ENCODE measurements at regions not wholly inside any gene's neighbourhood (a gene's known extent, or its start where the extent isn't known, plus 50 kb on each side); places are given as distances from the start of the nearest gene placed in this dataset.

GRCh38 chr2:145725876-145726275 is 1206.0 kb upstream of the ZEB2 start:
- TF ChIP-seq, protein P1, sequence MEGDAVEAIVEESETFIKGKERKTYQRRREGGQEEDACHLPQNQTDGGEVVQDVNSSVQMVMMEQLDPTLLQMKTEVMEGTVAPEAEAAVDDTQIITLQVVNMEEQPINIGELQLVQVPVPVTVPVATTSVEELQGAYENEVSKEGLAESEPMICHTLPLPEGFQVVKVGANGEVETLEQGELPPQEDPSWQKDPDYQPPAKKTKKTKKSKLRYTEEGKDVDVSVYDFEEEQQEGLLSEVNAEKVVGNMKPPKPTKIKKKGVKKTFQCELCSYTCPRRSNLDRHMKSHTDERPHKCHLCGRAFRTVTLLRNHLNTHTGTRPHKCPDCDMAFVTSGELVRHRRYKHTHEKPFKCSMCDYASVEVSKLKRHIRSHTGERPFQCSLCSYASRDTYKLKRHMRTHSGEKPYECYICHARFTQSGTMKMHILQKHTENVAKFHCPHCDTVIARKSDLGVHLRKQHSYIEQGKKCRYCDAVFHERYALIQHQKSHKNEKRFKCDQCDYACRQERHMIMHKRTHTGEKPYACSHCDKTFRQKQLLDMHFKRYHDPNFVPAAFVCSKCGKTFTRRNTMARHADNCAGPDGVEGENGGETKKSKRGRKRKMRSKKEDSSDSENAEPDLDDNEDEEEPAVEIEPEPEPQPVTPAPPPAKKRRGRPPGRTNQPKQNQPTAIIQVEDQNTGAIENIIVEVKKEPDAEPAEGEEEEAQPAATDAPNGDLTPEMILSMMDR (IDR thresholded peaks at IDR 0.05 in 2 of 3, conservative IDR thresholded peaks at IDR 0.05 in 1 of 3; ENCODE audit: borderline replicate concordance in 1 of 3, insufficient read depth in 1 of 3, low read depth in 2 of 3, low read length in 2 of 3), result no peak
- TF ChIP-seq SIN3A (IDR thresholded peaks at IDR 0.05; ENCODE audit: low read depth) (no peak), TCF7L2 (IDR thresholded peaks at IDR 0.05; ENCODE audit: borderline replicate concordance, extremely low read depth, insufficient read depth, insufficient read length) (no peak), ZNF274 (IDR thresholded peaks at IDR 0.05; ENCODE audit: low read depth, low read length) (no peak), ZBTB33 (IDR thresholded peaks at IDR 0.05; ENCODE audit: extremely low read depth, insufficient replicate concordance, low read length) (no peak), YY1 (IDR thresholded peaks at IDR 0.05; ENCODE audit: extremely low read depth, insufficient replicate concordance, low read depth, low read length) (no peak), RAD21 (IDR thresholded peaks at IDR 0.05; ENCODE audit: low read depth) (no peak), FOSL1 (IDR thresholded peaks at IDR 0.05; ENCODE audit: low read depth) (no peak), POLR2A (IDR thresholded peaks at IDR 0.05; ENCODE audit: borderline replicate concordance, extremely low read depth, insufficient read depth, insufficient read length) (no peak), POLR2AphosphoS5 (IDR thresholded peaks at IDR 0.05; ENCODE audit: low read depth, low read length) (no peak), EGR1 (IDR thresholded peaks at IDR 0.05; ENCODE audit: low read depth) (no peak), SP1 (IDR thresholded peaks at IDR 0.05; ENCODE audit: low read depth) (no peak), ZFX (IDR thresholded peaks at IDR 0.05) (no peak), JUND (IDR thresholded peaks at IDR 0.05) (no peak), CEBPB (IDR thresholded peaks at IDR 0.05; ENCODE audit: low read depth) (no peak), REST (IDR thresholded peaks at IDR 0.05; ENCODE audit: low read depth) (no peak), CBX3 (IDR thresholded peaks at IDR 0.05; ENCODE audit: low read depth) (no peak)

More at GRCh38 chr2:145725876-145726275, 1206.0 kb upstream of the ZEB2 start:
- Histone ChIP-seq H3K27me3 (ENCODE audit: insufficient read depth, low read length) (no peaks in the 10 kb centered on the region), H4K20me1 (ENCODE audit: insufficient read depth) (no peaks in the 10 kb centered on the region), H3K9me2 (ENCODE audit: insufficient read depth) (no peaks in the 10 kb centered on the region), H3K9me3 (ENCODE audit: control insufficient read depth in 1 of 2, insufficient read depth in 1 of 2, low read depth in 1 of 2, low read length in 2 of 2) (no peaks in the 10 kb centered on the region), H3K27ac (ENCODE audit: low read depth, low read length) (no peak overlapping the region), H2AFZ (ENCODE audit: low read depth, low read length, poor library complexity, severe bottlenecking) (no peak overlapping the region), H3K36me3 (ENCODE audit: control insufficient read depth in 1 of 2, insufficient read depth in 2 of 2, low read length in 2 of 2) (no peaks in the 10 kb centered on the region), H3K4me1 (ENCODE audit: control insufficient read depth in 1 of 2, insufficient read depth in 2 of 2, low read length in 2 of 2) (no peaks in the 10 kb centered on the region), H3K79me2 (ENCODE audit: insufficient read depth, low read length) (no peaks in the 10 kb centered on the region), H3K4me3 (replicated peaks in 1 of 2; ENCODE audit: low read depth in 1 of 2, low read length in 2 of 2) (no peak overlapping the region), H3K9ac (ENCODE audit: low read length) (no peak overlapping the region), H3K4me2 (ENCODE audit: low read length) (no peak overlapping the region)
- BruUV-seq (replicated peaks), result no TSS peak
- intact Hi-C loops (cut with micrococcal nuclease), result no loop called here
- ChIA-PET CTCF (no interaction called here), RAD21 (ENCODE audit: low non-redundant PET in 1 of 2, low total read pairs in 2 of 2, uncharacterized antibody in 2 of 2, unreplicated experiment in 2 of 2) (no interaction called here), POLR2A (no interaction called here)
- DNase-seq (ENCODE audit: low read depth, low spot score) (no peak), ATAC-seq (no peak)
